Epithelial cell of esophagus (primary cell): ENCODE measurements at regions not wholly inside any gene's neighbourhood (a gene's known extent, or its start where the extent isn't known, plus 50 kb on each side); places are given as distances from the start of the nearest gene placed in this dataset.
A peak's percentile ranks its signal among the peaks of the same experiment; 100 is the strongest.
"Not testable (repeated sequence)": the region's sequence is repeated elsewhere in the genome, so short reads cannot be mapped to it uniquely, and the experiment has no call there.

Source experiments
- DNase-seq: peaks from one replicate; pipeline ENCODE4 v3.0.0; 2010; ENCODE audit warnings: low read depth
- H3K4me3 ChIP-seq: 2 replicates; pipeline ENCODE4 v1.5.1; 2011; ENCODE audit warnings: mild to moderate bottlenecking, low read length, control low read depth
- CTCF ChIP-seq: IDR thresholded peaks from 2 replicates; pipeline ENCODE4 v1.5.1; 2011; ENCODE audit warnings: low read depth, mild to moderate bottlenecking, low read length, control low read depth, inconsistent platforms; ENCODE audit not compliant: insufficient read depth; ENCODE audit errors: missing control alignments

- no peak for DNase-seq
Measured at GRCh38 chr13:80946008-80946802, 605.3 kb upstream of the SPRY2 start.

GRCh38 chr13:80945328-80945727 is 604.4 kb upstream of the SPRY2 start:
- no peak for TF ChIP-seq CTCF
- DNase-seq, result no peak
- H3K4me3 ChIP-seq, result no peak overlapping the region

More at GRCh38 chr13:80946008-80946802, 605.3 kb upstream of the SPRY2 start:
- no peak for TF ChIP-seq CTCF
- H3K4me3 ChIP-seq, result no peak overlapping the region

- no peak overlapping the region for H3K4me3 ChIP-seq
- no peak for TF ChIP-seq CTCF
- DNase-seq, result no peak
Measured at GRCh38 chr13:80939581-80939980, 598.7 kb upstream of the SPRY2 start.

- no peak for TF ChIP-seq CTCF
- DNase-seq, result no peak
Measured at GRCh38 chr13:80931766-80932165, 590.8 kb upstream of the SPRY2 start.

GRCh38 chr13:80931118-80931517 is 590.2 kb upstream of the SPRY2 start:
- no peak for TF ChIP-seq CTCF
- peak; percentile 19 for DNase-seq
- no peak overlapping the region for H3K4me3 ChIP-seq

More at GRCh38 chr13:80931766-80932165, 590.8 kb upstream of the SPRY2 start:
- H3K4me3 ChIP-seq, result no peak overlapping the region

- DNase-seq, result no peak
- TF ChIP-seq CTCF, result no peak
- no peak overlapping the region for H3K4me3 ChIP-seq
Measured at GRCh38 chr13:80928241-80928640, 587.3 kb upstream of the SPRY2 start.

- not testable (repeated sequence) for H3K4me3 ChIP-seq, DNase-seq
Measured at GRCh38 chr13:80926024-80926423, 585.1 kb upstream of the SPRY2 start.
